ENCODE measurements at regions not wholly inside any gene's neighbourhood (a gene's known extent, or its start where the extent isn't known, plus 50 kb on each side); places are given as distances from the start of the nearest gene placed in this dataset.
"Not testable (repeated sequence)": the region's sequence is repeated elsewhere in the genome, so short reads cannot be mapped to it uniquely, and the experiment has no call there.

DNA sequence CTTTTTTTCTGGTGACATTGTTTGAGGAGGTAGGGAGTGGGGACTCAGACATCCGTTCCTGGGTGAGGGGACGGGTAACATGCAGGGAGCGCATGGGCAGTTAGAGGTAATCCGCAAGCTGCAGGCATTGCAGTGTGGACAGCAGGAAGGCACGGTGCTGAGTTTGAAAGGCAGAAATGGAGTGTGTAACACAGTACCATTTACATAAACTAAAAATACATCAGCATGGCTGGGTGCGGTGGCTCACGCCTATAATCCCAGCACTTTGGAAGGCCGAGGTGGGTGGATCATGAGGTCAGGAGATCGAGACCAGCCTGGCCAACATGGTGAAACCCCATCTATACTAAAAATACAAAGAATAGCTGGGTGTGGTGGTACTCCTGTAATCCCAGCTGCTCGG is 109.3 kb upstream of the EXOC2 start:
- H3K27ac Mint-ChIP-seq; H3K36me3 Mint-ChIP-seq; H3K9me3 Mint-ChIP-seq (ENCODE audit: low read depth); DNase-seq; H3K4me3 Mint-ChIP-seq; H3K4me1 Mint-ChIP-seq; ATAC-seq: not testable (repeated sequence)
- H3K27me3 Mint-ChIP-seq: peaks cover 46% of the 10 kb centered on the region
- CTCF ChIA-PET: interaction anchor here (1.0 kb wide), 1 partner anchor 61 kb away, joined by 3 read pairs; no protein-coding TSS in a partner anchor

DNA sequence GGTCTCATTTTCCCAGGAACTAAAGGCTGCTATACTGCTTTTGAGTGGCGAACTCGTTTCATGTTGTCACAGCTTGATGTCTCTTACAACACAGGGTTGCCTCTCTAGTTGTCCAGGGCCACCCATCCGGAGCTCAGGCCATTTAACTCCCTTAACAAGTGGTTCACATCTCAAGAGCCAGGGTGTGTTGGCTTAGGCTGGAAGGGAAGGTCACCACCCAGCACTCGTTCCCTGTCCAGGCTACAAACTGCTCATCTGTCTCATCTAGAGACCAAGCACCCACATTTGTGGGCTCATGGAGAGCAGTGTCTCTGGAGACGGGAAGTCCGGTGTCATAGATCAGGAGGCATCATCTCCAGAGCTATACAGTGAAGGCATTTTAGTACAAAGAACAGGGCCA is 106.8 kb upstream of the EXOC2 start:
- Mint-ChIP-seq H3K36me3 (no peaks in the 10 kb centered on the region), H3K27ac (no peak overlapping the region), H3K9me3 (ENCODE audit: low read depth) (no peaks in the 10 kb centered on the region), H3K4me3 (no peak overlapping the region), H3K27me3 (peaks cover 63% of the 10 kb centered on the region), H3K4me1 (no peaks in the 10 kb centered on the region)
- CTCF ChIA-PET: interaction anchor here (1.2 to 2.0 kb wide), 3 partner anchors 12 to 637 kb away, joined by 4 to 5 read pairs (median 4); no protein-coding TSS in a partner anchor
- DNase-seq (no peak), ATAC-seq (no peak)

DNA sequence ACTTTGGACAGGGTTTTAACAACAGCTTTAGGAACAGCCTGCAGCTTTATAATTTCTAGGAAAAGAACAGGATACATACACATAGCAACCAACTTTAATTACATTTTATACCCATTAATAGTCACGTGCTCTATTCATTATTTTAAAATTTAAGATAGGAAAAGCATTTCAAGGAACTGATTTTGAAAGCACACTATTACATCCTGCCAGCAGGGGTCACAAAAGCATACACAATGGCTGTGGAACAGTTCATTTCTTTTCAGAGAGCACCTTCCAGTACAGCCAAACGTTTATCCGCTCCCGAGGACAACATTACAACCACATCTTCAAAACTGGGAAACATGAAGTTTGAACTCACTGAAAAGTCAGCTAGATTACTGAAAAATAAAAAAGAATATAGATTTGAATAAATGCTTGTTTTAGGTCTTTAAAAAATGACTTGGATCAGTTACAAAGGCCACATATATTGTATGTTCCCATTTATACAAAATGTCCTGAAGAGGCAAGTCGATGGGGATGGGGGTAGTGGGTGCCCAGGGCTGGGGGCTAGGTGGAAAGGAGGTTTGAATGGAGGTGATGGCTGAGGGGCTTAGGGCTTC is 104.6 kb upstream of the EXOC2 start:
- no peak overlapping the region for H3K27ac Mint-ChIP-seq

GRCh38 chr6:795046-795685 is 102.2 kb upstream of the EXOC2 start:
- Mint-ChIP-seq H3K27me3 (peaks cover 84% of the 10 kb centered on the region), H3K4me1 (no peaks in the 10 kb centered on the region), H3K27ac (no peak overlapping the region), H3K4me3 (no peak overlapping the region), H3K36me3 (no peaks in the 10 kb centered on the region), H3K9me3 (ENCODE audit: low read depth) (peaks cover 3% of the 10 kb centered on the region)
- ATAC-seq (peak; percentile 23), DNase-seq (no peak)
- CTCF ChIA-PET: interaction anchor here (0.8 to 1.2 kb wide), 2 partner anchors 139 to 202 kb away, joined by 3 read pairs; no protein-coding TSS in a partner anchor

More for the DNA sequence above, 104.6 kb upstream of the EXOC2 start:
- Mint-ChIP-seq H3K9me3 (ENCODE audit: low read depth) (no peaks in the 10 kb centered on the region), H3K4me1 (no peaks in the 10 kb centered on the region), H3K4me3 (no peak overlapping the region), H3K36me3 (no peaks in the 10 kb centered on the region), H3K27me3 (peaks cover 78% of the 10 kb centered on the region)
- ATAC-seq (peak; percentile 60), DNase-seq (no peak)
- CTCF ChIA-PET: interaction anchor here (0.6 to 2.5 kb wide), 6 partner anchors 10 to 599 kb away, joined by 3 to 11 read pairs (median 4); no protein-coding TSS in a partner anchor

DNA sequence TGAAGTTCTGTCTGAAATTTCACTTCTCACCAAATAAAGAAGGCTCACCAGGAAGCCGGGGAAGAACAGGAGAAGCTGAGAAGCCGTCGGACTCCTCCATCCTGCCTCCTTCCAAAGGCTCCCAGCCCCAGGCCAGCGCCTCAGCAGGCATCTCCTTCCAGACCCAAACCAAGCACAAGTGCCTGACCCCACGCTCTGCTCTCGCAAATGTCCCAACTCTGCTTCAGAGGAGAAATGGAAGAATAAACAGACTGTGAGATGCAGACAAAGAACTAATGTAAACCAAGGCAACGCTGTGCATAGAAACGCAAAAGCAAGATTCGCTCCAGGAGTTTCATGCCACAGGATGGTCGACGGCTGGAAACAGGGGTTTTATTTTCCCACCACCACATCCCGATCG is 100.3 kb upstream of the EXOC2 start:
- Mint-ChIP-seq H3K27me3 (peaks cover 77% of the 10 kb centered on the region), H3K9me3 (ENCODE audit: low read depth) (peaks cover 3% of the 10 kb centered on the region), H3K4me1 (peaks cover under 1% of the 10 kb centered on the region), H3K36me3 (no peaks in the 10 kb centered on the region), H3K27ac (no peak overlapping the region), H3K4me3 (no peak overlapping the region)
- ATAC-seq: no peak
- CTCF ChIA-PET: no interaction called here
- DNase-seq: no peak

- Mint-ChIP-seq H3K27ac (no peak overlapping the region), H3K4me3 (no peak overlapping the region), H3K36me3 (no peaks in the 10 kb centered on the region), H3K27me3 (peaks cover 74% of the 10 kb centered on the region), H3K4me1 (peaks cover 7% of the 10 kb centered on the region), H3K9me3 (ENCODE audit: low read depth) (peaks cover 3% of the 10 kb centered on the region)
- ATAC-seq: no peak
- CTCF ChIA-PET: no interaction called here
- no peak for DNase-seq
These were observed 99.7 kb upstream of the EXOC2 start for GRCh38 chr6:792662-793061.

DNA sequence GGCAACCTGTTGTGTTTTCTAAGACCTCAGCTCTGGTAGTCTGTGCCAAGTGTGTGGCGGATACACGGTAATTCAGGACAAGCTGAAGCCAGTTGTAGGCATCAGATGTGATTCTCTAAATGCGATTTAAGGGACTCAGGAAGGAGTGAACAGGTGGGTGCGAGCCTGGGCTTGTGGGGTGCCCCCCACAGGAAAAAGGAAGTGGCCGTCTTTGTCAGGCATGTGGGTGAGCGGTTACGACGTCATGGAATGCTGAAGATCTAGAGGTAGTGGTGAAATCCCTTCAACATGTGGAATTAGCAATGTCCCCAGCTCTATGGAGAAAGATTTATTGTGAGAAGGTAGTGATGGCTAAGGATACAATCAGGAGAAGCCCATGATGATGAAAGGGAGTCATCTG is 95.1 kb upstream of the EXOC2 start:
- DNase-seq: peak; percentile 74
- CTCF ChIA-PET: interaction anchor here (1.0 to 2.4 kb wide), 4 partner anchors 10 to 195 kb away, joined by 3 to 10 read pairs (median 6); no protein-coding TSS in a partner anchor
- peak; percentile 65 for ATAC-seq
- Mint-ChIP-seq H3K4me3 (peak overlapping the region; percentile 1), H3K9me3 (ENCODE audit: low read depth) (peaks cover 3% of the 10 kb centered on the region), H3K4me1 (peaks cover 17% of the 10 kb centered on the region), H3K27me3 (peaks cover 33% of the 10 kb centered on the region), H3K36me3 (peaks cover 2% of the 10 kb centered on the region), H3K27ac (peak overlapping the region; percentile 16)

GRCh38 chr6:786946-787763 is 94.2 kb upstream of the EXOC2 start:
- CTCF ChIA-PET: interaction anchor here (0.9 to 2.4 kb wide), 6 partner anchors 9 to 194 kb away, joined by 3 to 10 read pairs (median 4); no protein-coding TSS in a partner anchor
- Mint-ChIP-seq H3K4me3 (no peak overlapping the region), H3K9me3 (ENCODE audit: low read depth) (peaks cover 3% of the 10 kb centered on the region), H3K27me3 (peaks cover 31% of the 10 kb centered on the region), H3K36me3 (peaks cover 2% of the 10 kb centered on the region), H3K27ac (no peak overlapping the region), H3K4me1 (peaks cover 17% of the 10 kb centered on the region)
- DNase-seq (no peak), ATAC-seq (no peak)

DNA sequence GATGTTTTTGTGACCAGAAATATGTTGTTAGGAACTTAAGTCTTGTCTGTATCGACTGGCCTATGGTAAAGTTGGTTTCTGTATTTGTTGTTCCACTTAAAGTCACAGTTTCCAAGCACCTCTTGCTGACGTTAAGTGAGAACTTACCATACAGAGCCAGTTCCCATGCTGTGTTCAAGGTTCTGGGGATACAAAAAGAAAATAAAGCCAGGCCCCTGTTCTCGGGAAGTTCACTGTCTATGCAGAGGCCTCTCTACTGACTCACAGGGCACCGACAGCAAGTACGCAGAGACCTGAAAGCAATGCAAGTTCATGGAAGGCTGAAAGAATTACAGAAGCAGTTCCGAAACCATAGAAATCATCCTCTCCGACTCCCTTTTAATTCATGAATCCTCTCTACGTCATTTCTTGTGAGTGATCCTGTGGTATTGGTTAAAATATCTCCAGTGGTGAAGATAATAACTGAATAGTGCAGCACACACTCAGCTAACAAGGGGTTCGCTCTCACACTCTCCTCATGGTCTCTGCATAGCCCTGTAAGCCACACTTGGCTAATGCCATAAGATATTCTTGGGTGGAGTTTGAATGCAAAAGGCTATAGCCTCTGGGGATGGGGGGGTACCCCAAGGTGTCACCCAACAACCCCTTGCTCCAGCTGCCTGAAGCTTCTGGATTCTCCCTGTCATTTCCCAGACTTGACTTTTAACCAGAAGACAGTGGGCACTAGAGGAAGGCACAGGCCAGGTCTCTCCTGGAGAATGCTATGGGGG is 91.2 kb upstream of the EXOC2 start:
- Mint-ChIP-seq H3K9me3 (ENCODE audit: low read depth) (no peaks in the 10 kb centered on the region), H3K27ac (no peak overlapping the region), H3K27me3 (peaks cover 28% of the 10 kb centered on the region), H3K4me3 (no peak overlapping the region), H3K4me1 (peaks cover 17% of the 10 kb centered on the region), H3K36me3 (peaks cover 2% of the 10 kb centered on the region)
- no peak for ATAC-seq
- CTCF ChIA-PET: no interaction called here
- no peak for DNase-seq

DNA sequence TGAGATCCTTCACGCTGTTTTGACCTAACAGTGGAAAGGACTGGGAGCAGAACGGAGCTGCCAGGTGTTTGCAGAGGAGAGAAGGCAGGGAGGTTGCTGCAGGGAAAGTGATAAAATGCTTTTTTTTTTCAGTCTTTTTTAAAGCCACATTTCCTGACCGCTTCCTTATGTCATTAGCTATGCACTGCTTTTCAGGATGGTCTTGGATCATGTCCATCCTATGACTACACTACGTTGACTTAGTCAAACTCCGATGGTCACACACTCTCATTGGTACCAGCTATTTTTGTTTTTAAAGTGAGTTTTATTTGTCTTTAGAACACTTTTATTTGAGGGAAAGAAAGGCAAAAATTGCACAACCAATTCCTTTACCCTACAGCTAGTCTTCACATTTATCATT is 89.2 kb upstream of the EXOC2 start:
- Mint-ChIP-seq H3K27ac (no peak overlapping the region), H3K9me3 (ENCODE audit: low read depth) (no peaks in the 10 kb centered on the region), H3K36me3 (no peaks in the 10 kb centered on the region), H3K4me3 (no peak overlapping the region), H3K4me1 (peaks cover 6% of the 10 kb centered on the region), H3K27me3 (peaks cover 32% of the 10 kb centered on the region)
- no peak for DNase-seq
- CTCF ChIA-PET: interaction anchor here (1.0 kb wide), 2 partner anchors 16 to 61 kb away, joined by 3 read pairs; no protein-coding TSS in a partner anchor
- no peak for ATAC-seq

DNA sequence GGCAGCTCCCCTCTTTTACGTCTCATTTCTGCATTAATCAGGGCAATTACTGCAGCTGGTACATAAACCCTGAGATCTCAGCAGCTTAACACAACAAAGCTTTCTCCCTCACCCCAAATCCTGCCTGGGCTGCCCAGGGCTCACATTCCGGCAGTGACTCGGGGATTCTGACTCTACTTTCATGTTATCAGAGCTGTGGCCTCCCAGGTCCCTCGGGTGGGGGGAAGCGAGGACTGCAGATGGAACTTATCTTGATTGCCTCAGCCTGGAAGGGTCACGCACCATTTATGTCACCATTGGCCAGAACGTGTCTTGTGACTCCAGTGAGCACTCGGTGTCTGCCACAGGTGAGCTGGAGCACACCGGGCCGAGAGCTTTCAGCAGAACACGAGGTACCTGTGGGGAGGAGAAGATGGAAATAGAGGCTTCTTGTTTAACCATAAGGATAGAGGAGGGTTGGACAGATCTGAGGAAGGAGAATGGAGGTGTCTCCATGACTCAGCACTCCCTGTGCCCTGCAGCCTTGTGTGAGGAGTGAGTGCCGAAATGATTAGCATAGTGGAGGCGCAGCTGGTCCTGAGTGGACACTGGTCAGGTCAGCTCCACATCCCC is 88.5 kb upstream of the EXOC2 start:
- no peak overlapping the region for H3K27ac Mint-ChIP-seq
- H3K27me3 Mint-ChIP-seq: peaks cover 32% of the 10 kb centered on the region
- no peaks in the 10 kb centered on the region for H3K9me3 Mint-ChIP-seq (ENCODE audit: low read depth)
- CTCF ChIA-PET: interaction anchor here (1.0 kb wide), 2 partner anchors 16 to 60 kb away, joined by 3 read pairs; no protein-coding TSS in a partner anchor
- no peak overlapping the region for H3K4me3 Mint-ChIP-seq
- no peak for DNase-seq
- H3K36me3 Mint-ChIP-seq: no peaks in the 10 kb centered on the region
- no peak for ATAC-seq
- no peaks in the 10 kb centered on the region for H3K4me1 Mint-ChIP-seq

- no peak overlapping the region for H3K4me3 Mint-ChIP-seq
- peaks cover 34% of the 10 kb centered on the region for H3K27me3 Mint-ChIP-seq
- H3K4me1 Mint-ChIP-seq: no peaks in the 10 kb centered on the region
- CTCF ChIA-PET: no interaction called here
- no peak for DNase-seq
- no peaks in the 10 kb centered on the region for H3K9me3 Mint-ChIP-seq (ENCODE audit: low read depth)
- ATAC-seq: no peak
- no peaks in the 10 kb centered on the region for H3K36me3 Mint-ChIP-seq
- H3K27ac Mint-ChIP-seq: no peak overlapping the region
These were observed 87.8 kb upstream of the EXOC2 start for GRCh38 chr6:780706-781105.
